Right atrium auricular region (tissue), 2 donors: ENCODE measurements at regions not wholly inside any gene's neighbourhood (a gene's known extent, or its start where the extent isn't known, plus 50 kb on each side); places are given as distances from the start of the nearest gene placed in this dataset.

Experiments used
- DNase-seq: peaks from one replicate; pipeline ENCODE4 v3.0.0-alpha.2; 2019; ENCODE audit warnings: low spot score
- H3K27ac ChIP-seq, 2 donors: fragments of 200-600 bp; sonication (generic); 1 replicate in 1 of 2; 2 replicates in 1 of 2; pipeline ENCODE4 v1.5.1; 2016 to 2019
- H3K27me3 ChIP-seq, 2 donors: fragments of 200-600 bp; sonication (generic); one replicate each; pipeline versions ENCODE4 v1.5.1 to v1.6.0; 2017 to 2019
- H3K36me3 ChIP-seq: fragments of 200-600 bp; sonication (generic); one replicate; pipeline ENCODE4 v1.5.1; 2016
- H3K4me1 ChIP-seq, 2 donors: fragments of 200-600 bp; sonication (generic); one replicate each; pipeline versions ENCODE4 v1.5.1 to v1.6.0; 2017 to 2019
- H3K4me3 ChIP-seq, 2 donors: fragments of 200-600 bp; sonication (generic); 1 replicate in 1 of 2; 2 replicates in 1 of 2; pipeline ENCODE4 v1.5.1; 2017 to 2019; ENCODE audit warnings: mild to moderate bottlenecking in 1 of 2, moderate library complexity in 1 of 2
- H3K9me3 ChIP-seq, 2 donors: fragments of 200-600 bp; sonication (generic); one replicate each; pipeline ENCODE4 v1.5.1; 2019
- TF ChIP-seq, protein P1 (sequence below), 2 donors: fragments of 200-600 bp; sonication (generic); IDR thresholded peaks; one replicate each; pipeline ENCODE4 v1.5.1; 2019; ENCODE audit warnings: antibody characterized with exemption in 2 of 2

DNA sequence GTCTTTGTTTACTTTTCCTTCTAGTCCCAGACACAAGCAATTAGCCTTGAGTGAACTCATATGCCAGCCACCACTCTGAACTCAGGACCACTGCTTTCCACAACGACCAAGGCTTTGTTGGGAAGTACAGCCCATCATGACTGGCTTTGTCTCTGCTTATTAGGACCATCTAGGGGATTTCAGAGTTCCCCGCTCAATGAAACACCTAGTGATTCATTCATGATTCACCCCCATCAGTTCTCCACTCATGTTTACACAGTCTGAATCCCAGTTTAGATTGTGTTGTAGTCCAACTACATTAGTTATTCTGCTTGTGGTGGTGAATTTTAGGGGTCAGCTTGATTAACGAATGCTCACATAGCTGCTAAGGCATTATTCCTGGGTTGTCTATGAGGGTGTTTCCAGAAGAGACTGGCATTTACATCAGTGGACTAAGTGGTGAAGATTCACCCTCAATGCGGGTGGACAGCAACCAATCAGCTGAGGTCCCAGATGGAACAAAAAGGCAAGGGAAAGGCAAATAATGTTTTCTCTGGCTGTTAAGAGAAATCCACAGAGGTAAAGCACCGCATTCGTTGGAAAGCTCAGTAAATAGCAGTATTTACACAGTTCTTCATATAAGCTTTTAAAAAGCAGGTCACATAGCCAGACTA, 122.7 kb downstream of the RGS21 start:
- H3K4me1 ChIP-seq = no peaks in the 10 kb centered on the region
- H3K36me3 ChIP-seq = no peaks in the 10 kb centered on the region
- TF ChIP-seq, protein P1, sequence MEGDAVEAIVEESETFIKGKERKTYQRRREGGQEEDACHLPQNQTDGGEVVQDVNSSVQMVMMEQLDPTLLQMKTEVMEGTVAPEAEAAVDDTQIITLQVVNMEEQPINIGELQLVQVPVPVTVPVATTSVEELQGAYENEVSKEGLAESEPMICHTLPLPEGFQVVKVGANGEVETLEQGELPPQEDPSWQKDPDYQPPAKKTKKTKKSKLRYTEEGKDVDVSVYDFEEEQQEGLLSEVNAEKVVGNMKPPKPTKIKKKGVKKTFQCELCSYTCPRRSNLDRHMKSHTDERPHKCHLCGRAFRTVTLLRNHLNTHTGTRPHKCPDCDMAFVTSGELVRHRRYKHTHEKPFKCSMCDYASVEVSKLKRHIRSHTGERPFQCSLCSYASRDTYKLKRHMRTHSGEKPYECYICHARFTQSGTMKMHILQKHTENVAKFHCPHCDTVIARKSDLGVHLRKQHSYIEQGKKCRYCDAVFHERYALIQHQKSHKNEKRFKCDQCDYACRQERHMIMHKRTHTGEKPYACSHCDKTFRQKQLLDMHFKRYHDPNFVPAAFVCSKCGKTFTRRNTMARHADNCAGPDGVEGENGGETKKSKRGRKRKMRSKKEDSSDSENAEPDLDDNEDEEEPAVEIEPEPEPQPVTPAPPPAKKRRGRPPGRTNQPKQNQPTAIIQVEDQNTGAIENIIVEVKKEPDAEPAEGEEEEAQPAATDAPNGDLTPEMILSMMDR (IDR thresholded peaks at IDR 0.05) = no peak
- no peak for DNase-seq
- no peak overlapping the region for H3K27ac ChIP-seq
- no peaks in the 10 kb centered on the region for H3K27me3 ChIP-seq
- H3K4me3 ChIP-seq = no peak overlapping the region
- H3K9me3 ChIP-seq = no peaks in the 10 kb centered on the region

GRCh38 chr1:192441492-192441891, 124.7 kb downstream of the RGS21 start:
- Histone ChIP-seq H3K4me1 (no peaks in the 10 kb centered on the region), H3K27ac (no peak overlapping the region), H3K36me3 (no peaks in the 10 kb centered on the region), H3K27me3 (no peaks in the 10 kb centered on the region), H3K4me3 (no peak overlapping the region), H3K9me3 (no peaks in the 10 kb centered on the region)
- no peak for DNase-seq
- TF ChIP-seq, protein P1 (IDR thresholded peaks at IDR 0.05) = no peak

DNA sequence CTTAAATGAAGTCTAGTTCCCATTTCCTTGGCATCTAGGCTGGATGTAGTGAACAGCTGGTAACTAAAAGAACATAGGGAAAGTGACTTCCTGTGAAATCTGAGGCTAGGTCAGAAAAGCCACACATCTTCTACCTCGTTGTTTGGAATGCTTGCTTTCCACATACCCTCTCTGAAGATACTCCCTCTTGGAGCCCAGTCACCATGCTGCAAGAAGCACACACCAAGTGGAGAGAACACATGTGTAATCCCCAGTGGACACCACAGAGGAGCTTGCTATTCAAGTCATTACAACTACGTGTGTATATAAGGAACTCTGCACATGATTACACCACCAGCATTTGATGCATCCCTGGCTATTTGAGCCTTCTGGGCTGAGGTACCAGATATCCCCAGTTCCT, 125.9 kb downstream of the RGS21 start:
- H3K36me3 ChIP-seq = no peaks in the 10 kb centered on the region
- H3K9me3 ChIP-seq = no peaks in the 10 kb centered on the region
- no peaks in the 10 kb centered on the region for H3K4me1 ChIP-seq
- no peak overlapping the region for H3K4me3 ChIP-seq
- no peaks in the 10 kb centered on the region for H3K27me3 ChIP-seq
- DNase-seq = no peak
- no peak overlapping the region for H3K27ac ChIP-seq
- TF ChIP-seq, protein P1 (IDR thresholded peaks at IDR 0.05) = no peak

GRCh38 chr1:192443616-192444015, 126.8 kb downstream of the RGS21 start:
- no peak for DNase-seq
- Histone ChIP-seq H3K36me3 (no peaks in the 10 kb centered on the region), H3K4me1 (no peaks in the 10 kb centered on the region), H3K27ac (no peak overlapping the region), H3K9me3 (no peaks in the 10 kb centered on the region), H3K27me3 (no peaks in the 10 kb centered on the region), H3K4me3 (no peak overlapping the region)
- TF ChIP-seq, protein P1 (IDR thresholded peaks at IDR 0.05) = no peak

DNA sequence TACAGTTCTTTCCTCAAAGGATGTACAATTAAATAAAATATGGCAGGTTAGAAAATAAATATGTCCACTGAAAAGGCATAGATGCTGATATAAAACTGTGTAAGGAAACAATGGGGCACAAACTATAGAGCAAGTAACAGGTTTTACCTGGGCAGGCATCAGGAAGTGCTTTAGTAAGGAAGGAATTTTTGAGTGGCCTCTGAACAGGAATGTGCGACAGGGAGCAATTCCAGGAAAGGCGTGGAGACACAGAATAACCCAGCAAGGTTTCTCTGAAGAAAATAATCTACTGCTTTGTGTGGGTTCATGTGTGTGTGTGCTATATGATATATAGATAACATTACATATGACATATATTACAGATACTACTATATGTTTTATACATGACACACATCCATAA, 128.4 kb downstream of the RGS21 start:
- Histone ChIP-seq H3K27me3 (no peaks in the 10 kb centered on the region), H3K36me3 (no peaks in the 10 kb centered on the region), H3K4me3 (no peak overlapping the region), H3K9me3 (no peaks in the 10 kb centered on the region), H3K4me1 (no peaks in the 10 kb centered on the region), H3K27ac (no peak overlapping the region)
- DNase-seq = no peak
- TF ChIP-seq, protein P1 (IDR thresholded peaks at IDR 0.05) = no peak
